Gastroesophageal sphincter (tissue), 3 donors: ENCODE measurements at regions not wholly inside any gene's neighbourhood (a gene's known extent, or its start where the extent isn't known, plus 50 kb on each side); places are given as distances from the start of the nearest gene placed in this dataset.

Experiments
- POLR2AphosphoS5 ChIP-seq: sonication (generic); formaldehyde crosslinking; IDR thresholded peaks from one replicate; pipeline ENCODE4 v1.6.1; 2017; ENCODE audit warnings: antibody characterized with exemption
- TF ChIP-seq, protein P1 (sequence below), 4 experiments: fragments of 200-600 bp in 2 of 4; fragments of 450-650 bp in 2 of 4; sonication (generic) in 1 of 4; IDR thresholded peaks; one replicate each; pipeline ENCODE4 v1.5.1; 2017 to 2019; ENCODE audit warnings: antibody characterized with exemption in 4 of 4, mild to moderate bottlenecking in 2 of 4, moderate library complexity in 2 of 4

DNA sequence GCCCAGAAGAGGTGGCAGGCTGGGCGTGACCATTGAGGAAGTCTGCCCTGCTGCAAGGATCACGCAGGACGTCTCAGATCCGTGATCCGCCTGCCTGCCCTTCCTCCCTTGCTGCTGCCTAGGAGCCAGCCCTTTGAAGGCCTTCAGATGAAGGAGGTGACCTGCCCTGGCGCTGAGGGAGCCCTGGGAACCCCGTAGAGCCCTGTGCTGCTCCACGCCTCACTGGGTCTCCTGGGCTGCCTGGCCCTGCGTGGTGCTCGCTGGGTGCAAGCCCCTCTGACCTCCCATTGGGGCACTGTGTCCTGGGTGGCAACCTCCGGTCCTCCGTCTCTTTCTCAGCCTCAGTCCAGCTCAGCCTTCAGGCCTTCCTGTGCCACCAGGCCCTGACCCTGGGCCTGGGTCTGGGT is 295.3 kb upstream of the IRX4 start:
- TF ChIP-seq, protein P1, sequence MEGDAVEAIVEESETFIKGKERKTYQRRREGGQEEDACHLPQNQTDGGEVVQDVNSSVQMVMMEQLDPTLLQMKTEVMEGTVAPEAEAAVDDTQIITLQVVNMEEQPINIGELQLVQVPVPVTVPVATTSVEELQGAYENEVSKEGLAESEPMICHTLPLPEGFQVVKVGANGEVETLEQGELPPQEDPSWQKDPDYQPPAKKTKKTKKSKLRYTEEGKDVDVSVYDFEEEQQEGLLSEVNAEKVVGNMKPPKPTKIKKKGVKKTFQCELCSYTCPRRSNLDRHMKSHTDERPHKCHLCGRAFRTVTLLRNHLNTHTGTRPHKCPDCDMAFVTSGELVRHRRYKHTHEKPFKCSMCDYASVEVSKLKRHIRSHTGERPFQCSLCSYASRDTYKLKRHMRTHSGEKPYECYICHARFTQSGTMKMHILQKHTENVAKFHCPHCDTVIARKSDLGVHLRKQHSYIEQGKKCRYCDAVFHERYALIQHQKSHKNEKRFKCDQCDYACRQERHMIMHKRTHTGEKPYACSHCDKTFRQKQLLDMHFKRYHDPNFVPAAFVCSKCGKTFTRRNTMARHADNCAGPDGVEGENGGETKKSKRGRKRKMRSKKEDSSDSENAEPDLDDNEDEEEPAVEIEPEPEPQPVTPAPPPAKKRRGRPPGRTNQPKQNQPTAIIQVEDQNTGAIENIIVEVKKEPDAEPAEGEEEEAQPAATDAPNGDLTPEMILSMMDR (IDR thresholded peaks at IDR 0.05): no peak
- no peak for TF ChIP-seq POLR2AphosphoS5
